ENCODE measurements at regions not wholly inside any gene's neighbourhood (a gene's known extent, or its start where the extent isn't known, plus 50 kb on each side); places are given as distances from the start of the nearest gene placed in this dataset.

DNA sequence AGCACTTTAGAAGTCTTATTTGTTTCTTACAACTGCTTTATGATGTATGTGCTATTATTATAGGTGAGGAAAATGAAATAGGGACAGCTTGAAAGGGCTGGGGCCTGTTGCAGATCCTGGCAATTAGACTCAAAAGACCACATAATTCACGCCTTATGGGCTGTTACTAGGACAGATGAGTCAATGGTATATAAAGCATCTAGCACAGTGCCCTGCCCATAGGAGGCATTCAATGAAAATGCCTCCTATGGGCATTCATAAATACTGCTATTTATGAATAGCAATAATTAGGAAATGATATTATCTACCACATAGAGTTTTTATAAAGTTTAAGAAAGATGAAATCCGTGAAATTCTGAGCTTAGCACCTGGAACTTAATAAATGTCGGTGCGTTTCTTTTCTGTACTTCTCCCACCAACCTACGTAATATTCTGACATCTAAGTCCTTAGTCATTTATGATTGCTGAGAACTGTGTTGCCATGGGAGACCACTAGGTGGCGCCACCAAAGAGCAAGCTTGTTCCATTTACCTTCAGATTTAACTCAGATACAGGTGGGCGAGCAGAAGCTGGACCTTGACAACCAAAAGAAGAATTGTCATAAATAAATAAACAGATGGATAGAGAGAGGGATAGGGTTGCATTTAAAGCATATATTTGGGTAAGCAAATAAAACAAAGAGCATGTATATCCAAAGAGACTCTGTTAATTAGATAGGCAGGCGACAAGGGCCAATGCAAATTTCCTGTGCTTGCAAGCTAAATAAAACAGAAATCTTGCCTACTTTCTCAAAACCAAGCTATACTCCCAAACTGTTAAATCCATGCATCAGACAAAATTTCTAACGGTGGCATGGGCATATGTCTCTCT, 699.9 kb downstream of the INHBA start:
- H3K4me1 ChIP-seq (ENCODE audit: control insufficient read depth in 1 of 2, insufficient read depth in 1 of 2, low read depth in 1 of 2, low read length in 1 of 2), result peaks cover 21 to 22% of the 10 kb centered on the region in 2 experiments
- no peaks in the 10 kb centered on the region for H3K27me3 ChIP-seq
- no peak overlapping the region for H3K4me3 ChIP-seq (ENCODE audit: low read depth in 1 of 2, low read length in 1 of 2)
- no peak overlapping the region for H3K27ac ChIP-seq
- H3K36me3 ChIP-seq, result no peaks in the 10 kb centered on the region
- TF ChIP-seq, protein P1, sequence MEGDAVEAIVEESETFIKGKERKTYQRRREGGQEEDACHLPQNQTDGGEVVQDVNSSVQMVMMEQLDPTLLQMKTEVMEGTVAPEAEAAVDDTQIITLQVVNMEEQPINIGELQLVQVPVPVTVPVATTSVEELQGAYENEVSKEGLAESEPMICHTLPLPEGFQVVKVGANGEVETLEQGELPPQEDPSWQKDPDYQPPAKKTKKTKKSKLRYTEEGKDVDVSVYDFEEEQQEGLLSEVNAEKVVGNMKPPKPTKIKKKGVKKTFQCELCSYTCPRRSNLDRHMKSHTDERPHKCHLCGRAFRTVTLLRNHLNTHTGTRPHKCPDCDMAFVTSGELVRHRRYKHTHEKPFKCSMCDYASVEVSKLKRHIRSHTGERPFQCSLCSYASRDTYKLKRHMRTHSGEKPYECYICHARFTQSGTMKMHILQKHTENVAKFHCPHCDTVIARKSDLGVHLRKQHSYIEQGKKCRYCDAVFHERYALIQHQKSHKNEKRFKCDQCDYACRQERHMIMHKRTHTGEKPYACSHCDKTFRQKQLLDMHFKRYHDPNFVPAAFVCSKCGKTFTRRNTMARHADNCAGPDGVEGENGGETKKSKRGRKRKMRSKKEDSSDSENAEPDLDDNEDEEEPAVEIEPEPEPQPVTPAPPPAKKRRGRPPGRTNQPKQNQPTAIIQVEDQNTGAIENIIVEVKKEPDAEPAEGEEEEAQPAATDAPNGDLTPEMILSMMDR (IDR thresholded peaks at IDR 0.05), result peak; percentile 93
- no peaks in the 10 kb centered on the region for H3K9me3 ChIP-seq

DNA sequence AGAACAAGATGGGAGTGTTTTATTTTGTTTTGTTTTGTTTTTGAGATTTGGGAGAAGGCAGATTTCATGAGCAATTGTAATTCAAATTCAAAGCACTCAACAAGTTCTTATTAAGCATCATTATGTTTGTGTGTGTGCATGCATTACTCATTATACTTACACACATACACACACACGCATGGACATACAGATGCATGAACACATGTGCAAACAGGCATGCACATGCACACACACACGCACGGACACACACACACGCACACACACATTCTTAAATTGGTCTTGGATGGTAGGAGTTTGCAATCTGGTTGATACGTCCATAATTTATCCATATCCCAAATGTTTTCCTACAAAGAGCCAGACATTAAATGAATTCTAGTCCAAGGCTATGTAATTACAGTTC, 702.8 kb downstream of the INHBA start:
- no peak overlapping the region for H3K4me3 ChIP-seq (ENCODE audit: low read depth in 1 of 2, low read length in 1 of 2)
- TF ChIP-seq, protein P1 (IDR thresholded peaks at IDR 0.05), result no peak
- H3K27me3 ChIP-seq, result no peaks in the 10 kb centered on the region
- H3K4me1 ChIP-seq (ENCODE audit: control insufficient read depth in 1 of 2, insufficient read depth in 1 of 2, low read depth in 1 of 2, low read length in 1 of 2), result no peaks in the 10 kb centered on the region
- H3K36me3 ChIP-seq, result no peaks in the 10 kb centered on the region
- H3K9me3 ChIP-seq, result no peaks in the 10 kb centered on the region
- H3K27ac ChIP-seq, result no peak overlapping the region

DNA sequence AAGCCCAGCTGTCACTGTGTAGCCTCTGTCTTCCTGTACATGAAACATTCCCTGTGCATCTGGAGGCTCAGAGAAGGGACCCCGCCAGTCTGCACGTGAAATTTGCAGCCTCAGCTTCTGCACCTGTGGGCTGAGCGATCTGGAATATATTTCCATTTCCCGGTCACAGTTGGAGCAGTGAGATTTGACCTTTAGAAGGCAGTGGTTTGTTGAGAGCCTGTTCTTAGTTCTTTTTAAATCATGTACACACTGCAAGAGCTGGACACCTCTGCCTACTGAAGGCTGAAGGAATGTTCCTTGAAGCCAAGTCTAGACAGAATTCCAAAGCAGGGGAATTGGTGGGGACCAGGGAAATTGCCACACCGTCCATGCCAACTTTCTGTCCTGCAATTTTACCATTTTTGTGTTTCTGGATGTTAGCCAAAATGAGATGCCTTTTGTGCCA, 706.6 kb downstream of the INHBA start:
- Histone ChIP-seq H3K27me3 (no peaks in the 10 kb centered on the region), H3K4me1 (ENCODE audit: control insufficient read depth in 1 of 2, insufficient read depth in 1 of 2, low read depth in 1 of 2, low read length in 1 of 2) (no peaks in the 10 kb centered on the region), H3K27ac (no peak overlapping the region)

DNA sequence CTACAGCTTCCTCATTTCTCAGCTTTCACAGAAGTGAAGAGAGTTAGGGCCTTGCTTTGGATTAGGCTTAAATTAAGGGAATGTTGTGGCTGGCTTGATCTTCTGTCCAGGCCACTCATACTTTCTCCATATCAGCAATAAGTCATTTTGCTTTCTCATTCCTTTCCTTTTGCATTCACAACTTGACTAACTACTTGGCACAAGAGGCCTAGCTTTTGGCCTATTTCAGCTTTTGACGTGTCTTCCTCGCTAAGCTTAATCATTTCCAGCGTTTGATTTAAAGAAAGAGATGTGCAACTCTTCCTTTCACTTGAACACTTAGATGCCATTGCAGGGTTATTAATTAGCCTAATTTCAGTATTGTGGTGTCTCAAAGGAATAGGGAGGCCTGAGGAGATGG, 712.0 kb downstream of the INHBA start:
- Histone ChIP-seq H3K4me3 (ENCODE audit: low read depth in 1 of 2, low read length in 1 of 2) (no peak overlapping the region), H3K9me3 (no peaks in the 10 kb centered on the region), H3K4me1 (ENCODE audit: control insufficient read depth in 1 of 2, insufficient read depth in 1 of 2, low read depth in 1 of 2, low read length in 1 of 2) (no peaks in the 10 kb centered on the region), H3K27me3 (no peaks in the 10 kb centered on the region), H3K27ac (no peak overlapping the region), H3K36me3 (no peaks in the 10 kb centered on the region)
- TF ChIP-seq, protein P1 (IDR thresholded peaks at IDR 0.05), result no peak

More for the DNA sequence above, 706.6 kb downstream of the INHBA start:
- no peak overlapping the region for H3K4me3 ChIP-seq (ENCODE audit: low read depth in 1 of 2, low read length in 1 of 2)
- no peaks in the 10 kb centered on the region for H3K36me3 ChIP-seq
- TF ChIP-seq, protein P1 (IDR thresholded peaks at IDR 0.05), result no peak
- no peaks in the 10 kb centered on the region for H3K9me3 ChIP-seq

DNA sequence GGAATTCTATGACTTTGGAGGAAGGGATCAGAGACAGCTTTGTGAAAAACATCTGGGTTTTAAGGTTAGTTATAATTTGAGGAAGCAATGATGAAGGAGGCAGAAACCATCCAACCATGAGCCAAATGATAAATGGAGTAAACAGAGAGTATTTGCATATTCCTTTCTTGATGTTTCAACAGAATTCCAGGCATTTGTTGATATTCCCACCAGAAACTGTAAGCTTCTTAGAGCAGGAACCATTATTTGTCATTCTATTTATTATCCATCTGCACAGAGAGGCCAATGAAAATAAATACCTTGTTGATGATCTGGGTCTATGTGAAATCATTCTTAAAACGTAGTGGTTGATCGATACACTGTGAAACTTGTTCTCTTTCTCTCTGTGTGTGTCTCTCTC, 715.3 kb downstream of the INHBA start:
- no peaks in the 10 kb centered on the region for H3K27me3 ChIP-seq
- no peaks in the 10 kb centered on the region for H3K4me1 ChIP-seq (ENCODE audit: control insufficient read depth in 1 of 2, insufficient read depth in 1 of 2, low read depth in 1 of 2, low read length in 1 of 2)
- H3K9me3 ChIP-seq, result no peaks in the 10 kb centered on the region
- TF ChIP-seq, protein P1 (IDR thresholded peaks at IDR 0.05), result no peak
- H3K27ac ChIP-seq, result no peak overlapping the region
- no peaks in the 10 kb centered on the region for H3K36me3 ChIP-seq
- H3K4me3 ChIP-seq (ENCODE audit: low read depth in 1 of 2, low read length in 1 of 2), result no peak overlapping the region
